ENCODE measurements at regions not wholly inside any gene's neighbourhood (a gene's known extent, or its start where the extent isn't known, plus 50 kb on each side); places are given as distances from the start of the nearest gene placed in this dataset.
A peak's percentile ranks its signal among the peaks of the same experiment; 100 is the strongest.
"Not testable (repeated sequence)": the region's sequence is repeated elsewhere in the genome, so short reads cannot be mapped to it uniquely, and the experiment has no call there.

- peak; percentile 43 for DNase-seq
These were observed 183.8 kb upstream of the KCNMB2 start for GRCh38 chr3:178352326-178353005.

GRCh38 chr3:178353006-178353694 lies 183.1 kb upstream of the KCNMB2 start:
- peak; percentile 9 for DNase-seq

- no peak for DNase-seq
These were observed 176.5 kb upstream of the KCNMB2 start for GRCh38 chr3:178359728-178360127.

DNA sequence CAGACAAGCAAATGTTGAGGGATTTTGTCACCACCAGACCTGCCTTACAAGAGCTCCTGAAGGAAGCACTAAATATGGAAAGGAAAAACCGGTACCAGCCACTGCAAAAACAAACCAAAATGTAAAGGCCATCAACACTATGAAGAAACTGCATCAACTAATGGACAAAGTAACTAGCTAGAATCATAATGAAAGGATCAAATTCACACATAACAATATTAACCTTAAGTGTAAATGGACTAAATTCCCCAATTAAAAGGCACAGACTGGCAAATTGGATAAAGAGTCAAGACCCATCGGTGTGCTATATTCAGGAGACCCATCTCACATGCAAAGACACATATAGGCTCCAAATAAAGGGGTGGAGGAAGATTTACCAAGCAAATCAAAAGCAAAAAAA lies 173.2 kb upstream of the KCNMB2 start:
- not testable (repeated sequence) for DNase-seq

DNA sequence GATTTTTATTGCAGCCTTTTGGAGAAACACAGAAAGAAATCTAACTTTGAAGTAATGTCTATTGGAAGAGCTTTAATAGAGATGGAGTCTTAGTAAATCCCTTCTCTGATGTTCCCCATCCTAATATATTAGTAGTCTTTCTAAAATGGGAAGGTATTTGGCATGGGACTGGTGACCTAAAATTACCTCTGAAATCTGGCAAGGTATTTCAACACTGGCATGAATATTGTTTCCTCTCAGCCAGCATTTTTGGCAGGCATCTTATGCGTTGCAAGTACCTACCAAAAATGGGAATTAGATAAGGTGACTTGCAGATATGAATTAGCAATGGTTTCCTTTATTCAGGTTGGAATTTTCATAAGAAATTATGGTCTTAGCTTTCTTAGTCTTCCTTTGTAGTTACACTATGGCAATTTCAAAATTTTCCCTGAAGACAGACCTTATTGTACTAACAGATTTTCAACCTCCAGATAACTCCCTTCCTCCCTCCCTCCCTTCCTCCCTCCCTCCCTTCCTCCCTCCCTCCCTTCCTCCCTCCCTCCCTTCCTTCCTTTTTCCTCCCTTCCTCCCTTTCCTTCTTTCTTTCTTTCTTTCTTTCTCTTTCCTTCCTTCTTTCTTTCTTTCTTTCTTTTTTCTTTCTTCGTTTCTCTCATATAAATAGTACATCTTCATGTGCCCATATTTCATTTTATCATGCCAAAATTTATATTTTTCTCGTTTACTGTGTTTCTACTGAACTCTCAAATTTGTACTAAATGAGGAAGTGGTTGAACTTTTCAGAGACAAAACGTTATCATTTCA lies 168.2 kb upstream of the KCNMB2 start:
- DNase-seq, result no peak

- DNase-seq, result no peak
These were observed 167.2 kb upstream of the KCNMB2 start for GRCh38 chr3:178369006-178369405.

GRCh38 chr3:178369811-178370210 lies 166.4 kb upstream of the KCNMB2 start:
- no peak for DNase-seq

- no peak for DNase-seq
These were observed 165.8 kb upstream of the KCNMB2 start for GRCh38 chr3:178370387-178370786.

- no peak for DNase-seq
These were observed 154.7 kb upstream of the KCNMB2 start for GRCh38 chr3:178381555-178381954.

GRCh38 chr3:178381971-178382448 lies 154.2 kb upstream of the KCNMB2 start:
- DNase-seq, result no peak

- DNase-seq, result peak; percentile 78
These were observed 153.7 kb upstream of the KCNMB2 start for GRCh38 chr3:178382449-178383061.

DNA sequence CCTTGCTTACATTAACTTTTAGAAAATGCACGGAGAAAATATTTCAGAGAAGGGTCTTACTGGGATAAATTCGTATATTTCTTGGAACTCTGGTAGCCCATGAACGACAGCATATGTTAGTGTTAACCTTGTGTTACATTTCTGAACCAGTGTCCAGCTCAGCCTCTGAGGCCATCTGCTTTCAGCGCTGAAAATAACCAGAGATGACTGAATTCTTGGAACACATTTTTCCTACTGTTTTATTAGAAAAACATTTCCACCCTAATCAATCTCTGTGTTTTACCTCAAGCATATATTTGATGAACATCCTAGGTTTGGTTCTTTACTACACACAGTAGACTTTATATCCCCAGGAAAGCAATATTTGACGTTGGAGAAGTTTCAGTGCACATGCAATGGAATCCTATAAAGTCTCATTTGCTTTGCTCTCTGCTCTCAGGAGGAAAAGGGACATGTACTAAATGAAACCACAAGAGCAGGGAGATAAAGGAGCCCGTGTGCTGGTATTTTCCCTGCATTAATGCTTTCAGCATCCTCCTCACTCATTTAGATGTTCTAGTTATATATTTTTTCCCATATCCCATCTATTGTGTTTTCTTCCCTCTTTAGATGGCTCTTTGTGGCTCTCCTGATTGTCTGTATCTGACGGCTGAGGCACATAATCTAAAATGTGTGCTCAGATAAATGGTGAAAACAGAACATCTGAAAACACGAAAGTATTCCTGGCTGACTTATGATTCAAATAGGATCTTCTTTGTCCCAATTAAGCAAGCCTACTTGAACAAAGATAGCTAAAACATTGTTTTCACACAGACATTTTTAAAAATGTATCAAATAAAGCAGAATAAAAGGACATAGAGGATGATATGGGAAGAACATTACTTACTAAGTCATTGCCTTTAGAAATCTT lies 151.7 kb upstream of the KCNMB2 start:
- DNase-seq, result no peak

DNA sequence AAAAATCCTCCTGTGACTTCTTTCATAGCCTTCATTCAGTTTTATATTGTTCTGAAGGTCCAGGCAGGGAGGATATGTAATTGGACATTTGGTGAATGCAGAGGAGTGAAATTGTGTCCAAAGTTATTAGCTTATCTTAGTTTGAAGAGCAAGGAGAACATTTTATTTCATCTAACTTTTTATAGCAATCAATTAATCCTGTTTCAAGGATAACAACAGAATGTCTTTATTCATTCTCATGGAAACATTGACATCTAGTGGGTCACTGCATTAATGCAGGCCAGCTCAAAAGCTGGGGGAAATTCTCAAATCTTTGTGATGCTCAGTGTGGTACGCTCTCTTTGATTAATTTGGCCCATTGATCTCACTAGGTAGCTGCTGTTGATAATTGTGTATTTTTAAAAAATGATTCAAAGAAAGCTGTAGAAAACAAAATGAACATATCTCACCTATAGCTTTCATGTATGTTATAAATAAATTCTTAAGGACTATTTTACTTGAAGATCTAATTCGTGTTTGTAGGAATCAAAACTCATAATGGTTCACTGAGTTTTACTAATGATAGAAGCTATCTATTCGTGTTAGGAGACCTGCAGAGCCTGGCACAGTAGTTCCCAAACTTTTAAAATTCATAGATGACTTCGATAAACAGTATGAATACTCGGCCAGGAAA lies 150.8 kb upstream of the KCNMB2 start:
- no peak for DNase-seq

- no peak for DNase-seq
These were observed 149.8 kb upstream of the KCNMB2 start for GRCh38 chr3:178386401-178386800.

GRCh38 chr3:178386880-178387279 lies 149.4 kb upstream of the KCNMB2 start:
- DNase-seq, result no peak

- DNase-seq, result no peak
These were observed 147.8 kb upstream of the KCNMB2 start for GRCh38 chr3:178388473-178388872.

GRCh38 chr3:178389258-178389657 lies 147.0 kb upstream of the KCNMB2 start:
- DNase-seq, result no peak

GRCh38 chr3:178392511-178392926 lies 143.7 kb upstream of the KCNMB2 start:
- DNase-seq, result peak; percentile 17

GRCh38 chr3:178393146-178393545 lies 143.1 kb upstream of the KCNMB2 start:
- DNase-seq, result no peak

- DNase-seq, result no peak
These were observed 142.4 kb upstream of the KCNMB2 start for GRCh38 chr3:178393824-178394223.

GRCh38 chr3:178396318-178396717 lies 139.9 kb upstream of the KCNMB2 start:
- no peak for DNase-seq

DNA sequence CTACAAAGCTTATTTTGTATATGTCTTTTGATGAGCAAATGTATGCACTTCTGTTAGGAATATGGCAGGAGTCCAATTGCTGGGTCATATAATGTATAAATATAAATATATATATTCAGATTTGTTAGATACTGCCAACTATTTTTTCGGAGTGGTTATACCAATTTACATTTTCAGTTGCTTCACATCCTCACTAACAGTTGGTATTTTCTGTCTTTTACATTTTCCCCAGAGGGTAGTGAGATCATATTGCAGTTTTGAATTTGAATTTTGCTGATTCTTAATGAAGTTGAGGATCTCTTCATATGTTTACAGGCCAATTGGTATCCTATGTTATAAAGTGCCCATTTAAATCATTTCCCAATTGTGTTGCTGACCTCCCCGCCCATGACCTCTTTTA lies 139.0 kb upstream of the KCNMB2 start:
- DNase-seq, result no peak
